Retinal pigment epithelial cell (primary cell): ENCODE measurements at regions not wholly inside any gene's neighbourhood (a gene's known extent, or its start where the extent isn't known, plus 50 kb on each side); places are given as distances from the start of the nearest gene placed in this dataset.

ENCODE experiments used
- DNase-seq: peaks from one replicate; pipeline ENCODE4 v3.0.0-alpha.2; 2010; ENCODE audit warnings: low read depth
- H3K4me3 ChIP-seq: 2 replicates; pipeline ENCODE4 v1.5.1; 2011; ENCODE audit warnings: mild to moderate bottlenecking, low read length, control low read depth, moderate library complexity
- TF ChIP-seq, protein P1 (sequence below): conservative IDR thresholded peaks from 2 replicates; pipeline ENCODE4 v1.5.1; 2011; ENCODE audit warnings: low read depth, low read length, control low read depth, inconsistent platforms

DNA sequence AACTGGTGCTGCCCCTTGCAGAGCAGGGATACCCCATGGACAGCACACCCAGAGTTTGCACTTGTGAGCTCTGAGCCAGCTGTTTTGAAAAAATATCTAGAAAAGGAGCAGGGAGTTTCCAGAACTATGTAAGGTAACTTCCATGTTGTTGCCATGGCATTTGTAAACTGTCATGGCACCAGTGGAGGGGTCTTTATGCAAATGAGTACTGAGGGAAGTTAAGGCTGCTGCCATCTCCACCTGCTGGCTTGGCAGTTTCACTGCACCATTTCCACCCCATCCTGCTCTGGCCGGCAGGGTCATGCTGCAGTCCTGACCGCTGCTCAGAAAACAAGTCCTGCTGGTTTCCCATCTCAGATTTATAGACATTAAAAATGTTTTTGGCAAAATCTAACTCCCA, 52.3 kb upstream of the SNTG2 start:
- TF ChIP-seq, protein P1, sequence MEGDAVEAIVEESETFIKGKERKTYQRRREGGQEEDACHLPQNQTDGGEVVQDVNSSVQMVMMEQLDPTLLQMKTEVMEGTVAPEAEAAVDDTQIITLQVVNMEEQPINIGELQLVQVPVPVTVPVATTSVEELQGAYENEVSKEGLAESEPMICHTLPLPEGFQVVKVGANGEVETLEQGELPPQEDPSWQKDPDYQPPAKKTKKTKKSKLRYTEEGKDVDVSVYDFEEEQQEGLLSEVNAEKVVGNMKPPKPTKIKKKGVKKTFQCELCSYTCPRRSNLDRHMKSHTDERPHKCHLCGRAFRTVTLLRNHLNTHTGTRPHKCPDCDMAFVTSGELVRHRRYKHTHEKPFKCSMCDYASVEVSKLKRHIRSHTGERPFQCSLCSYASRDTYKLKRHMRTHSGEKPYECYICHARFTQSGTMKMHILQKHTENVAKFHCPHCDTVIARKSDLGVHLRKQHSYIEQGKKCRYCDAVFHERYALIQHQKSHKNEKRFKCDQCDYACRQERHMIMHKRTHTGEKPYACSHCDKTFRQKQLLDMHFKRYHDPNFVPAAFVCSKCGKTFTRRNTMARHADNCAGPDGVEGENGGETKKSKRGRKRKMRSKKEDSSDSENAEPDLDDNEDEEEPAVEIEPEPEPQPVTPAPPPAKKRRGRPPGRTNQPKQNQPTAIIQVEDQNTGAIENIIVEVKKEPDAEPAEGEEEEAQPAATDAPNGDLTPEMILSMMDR: peak; percentile 3
- H3K4me3 ChIP-seq: no peak overlapping the region
- DNase-seq: no peak

DNA sequence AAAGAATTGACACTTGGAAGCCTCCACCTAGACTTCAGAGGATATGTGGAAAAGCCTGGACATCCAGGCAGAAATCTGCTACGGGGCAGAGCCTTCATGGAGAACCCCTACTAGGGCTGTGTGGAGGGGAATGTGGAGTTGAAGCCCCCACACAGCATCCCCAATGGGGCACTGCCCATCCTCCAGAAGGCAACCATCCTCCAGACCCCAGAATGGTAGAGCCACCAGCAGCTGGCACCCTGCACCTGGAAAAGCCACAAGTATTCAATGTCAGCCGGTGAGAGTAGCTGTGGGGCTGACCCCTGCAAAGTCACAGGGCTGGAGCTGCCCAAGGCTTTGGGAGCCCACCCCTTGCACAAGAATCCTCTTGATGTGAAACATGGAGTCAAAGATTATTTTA, 53.6 kb upstream of the SNTG2 start:
- DNase-seq: no peak
- TF ChIP-seq, protein P1: no peak
- H3K4me3 ChIP-seq: no peak overlapping the region

DNA sequence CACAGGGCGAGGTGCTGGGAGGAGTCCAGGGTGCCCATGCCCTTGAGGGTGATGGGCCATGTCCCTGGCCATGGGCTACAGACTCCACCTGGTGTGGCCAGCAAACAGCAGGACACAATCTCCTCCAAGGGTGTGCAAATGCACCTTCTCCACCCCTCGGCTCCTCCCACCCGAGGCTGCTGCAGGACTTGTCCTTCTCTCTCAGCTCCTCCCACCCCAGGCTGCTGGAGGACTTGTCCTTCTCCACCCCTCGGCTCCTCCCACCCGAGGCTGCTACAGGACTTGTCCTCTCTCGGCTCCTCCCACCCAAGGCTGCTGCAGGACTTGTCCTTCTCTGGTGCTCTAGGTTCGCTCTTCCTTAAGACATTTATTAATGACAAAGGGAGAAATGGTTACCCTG, 57.3 kb upstream of the SNTG2 start:
- no peak overlapping the region for H3K4me3 ChIP-seq
- TF ChIP-seq, protein P1: no peak
- DNase-seq: no peak

DNA sequence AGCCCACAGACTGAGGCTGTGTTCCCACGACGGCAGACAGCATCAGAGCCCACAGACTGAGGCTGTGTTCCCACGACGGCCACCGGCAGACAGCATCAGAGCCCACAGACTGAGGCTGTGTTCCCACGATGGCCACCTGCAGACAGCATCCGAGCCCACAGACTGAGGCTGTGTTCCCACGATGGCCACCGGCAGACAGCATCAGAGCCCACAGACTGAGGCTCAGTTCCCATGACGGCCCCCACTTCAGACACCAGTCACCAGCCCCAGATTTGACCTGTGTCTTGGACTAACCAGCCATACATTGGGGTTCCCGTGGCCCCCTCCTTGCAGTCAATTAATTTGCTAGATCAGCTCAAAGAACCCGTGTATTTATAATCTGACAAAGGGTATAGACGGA, 57.8 kb upstream of the SNTG2 start:
- DNase-seq: no peak
- H3K4me3 ChIP-seq: no peak overlapping the region
- TF ChIP-seq, protein P1: no peak

DNA sequence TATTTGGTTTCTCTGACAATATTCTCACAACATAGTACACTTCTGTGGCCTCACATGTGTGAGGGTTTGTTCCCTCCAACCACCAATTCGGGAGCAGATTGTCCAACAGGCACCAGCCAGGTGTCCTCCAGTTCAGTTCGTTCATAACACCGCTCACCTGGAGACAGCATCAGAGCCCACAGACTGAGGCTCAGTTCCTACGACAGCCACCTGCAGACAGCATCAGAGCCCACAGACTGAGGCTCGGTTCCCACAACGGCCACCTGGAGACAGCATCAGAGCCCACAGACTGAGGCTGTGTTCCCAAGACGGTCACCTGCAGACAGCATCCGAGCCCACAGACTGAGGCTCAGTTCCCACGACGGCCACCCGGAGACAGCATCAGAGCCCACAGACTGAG, 58.2 kb upstream of the SNTG2 start:
- TF ChIP-seq, protein P1: no peak
- DNase-seq: no peak
- no peak overlapping the region for H3K4me3 ChIP-seq

- no peak for DNase-seq
- TF ChIP-seq, protein P1: no peak
- no peak overlapping the region for H3K4me3 ChIP-seq
These were observed 58.9 kb upstream of the SNTG2 start for GRCh38 chr2:891734-892133.

DNA sequence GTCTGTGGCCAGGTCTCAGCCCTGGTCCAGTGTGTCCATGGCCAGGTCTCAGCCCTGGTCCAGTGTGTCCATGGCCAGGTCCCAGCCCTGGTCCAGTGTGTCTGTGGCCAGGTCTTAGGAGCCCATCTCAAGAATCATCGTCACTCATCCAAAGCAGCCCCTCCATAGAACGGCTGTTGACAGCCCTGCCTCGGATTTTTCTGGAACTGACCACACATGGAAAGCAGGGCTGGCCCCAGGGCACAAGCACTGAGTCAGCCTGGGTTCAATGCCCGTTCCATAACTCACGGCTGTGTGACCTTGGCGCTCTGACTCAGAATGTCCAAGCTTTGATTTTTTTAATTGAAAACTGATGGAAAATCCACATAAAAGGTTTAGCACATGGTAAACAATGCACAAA, 59.9 kb upstream of the SNTG2 start:
- H3K4me3 ChIP-seq: no peak overlapping the region
- DNase-seq: no peak
- TF ChIP-seq, protein P1: no peak
